Upper lobe of right lung (tissue), 1 donor: ENCODE measurements at regions not wholly inside any gene's neighbourhood (a gene's known extent, or its start where the extent isn't known, plus 50 kb on each side); places are given as distances from the start of the nearest gene placed in this dataset.

Experiments used
- ATAC-seq: fragments of 200-7000 bp; cut with Tn5 transposase; one replicate; pipeline ENCODE4 v1.9.1; 2020; ENCODE audit warnings: mild to moderate bottlenecking, moderate library complexity
- DNase-seq: peaks from one replicate; pipeline ENCODE4 v3.0.0-alpha.2; 2020
- H3K27ac ChIP-seq: fragments of 200-600 bp; one replicate; pipeline ENCODE4 v1.8.0; 2022
- H3K27me3 ChIP-seq: fragments of 200-600 bp; one replicate; pipeline ENCODE4 v1.8.0; 2022; ENCODE audit warnings: mild to moderate bottlenecking
- H3K36me3 ChIP-seq: fragments of 200-600 bp; one replicate; pipeline ENCODE4 v1.8.0; 2022
- H3K4me1 ChIP-seq: fragments of 200-600 bp; one replicate; pipeline ENCODE4 v1.8.0; 2022
- H3K4me3 ChIP-seq: fragments of 200-600 bp; one replicate; pipeline ENCODE4 v1.8.0; 2022; ENCODE audit warnings: mild to moderate bottlenecking
- H3K9me3 ChIP-seq: fragments of 200-600 bp; one replicate; pipeline ENCODE4 v1.8.0; 2022
- intact Hi-C: fragments of 100-400 bp; cut with DNase I; formaldehyde crosslinking; loops from one replicate; pipeline ENCODE4 v1.11.0; 2022
- TF ChIP-seq, protein P1 (sequence below): fragments of 200-600 bp; IDR thresholded peaks from one replicate; pipeline ENCODE4 v1.8.0; 2022; ENCODE audit warnings: antibody characterized with exemption
- donor health status: DM: no; HTN: yes; CAD: no; lungs with severe emphysema.

DNA sequence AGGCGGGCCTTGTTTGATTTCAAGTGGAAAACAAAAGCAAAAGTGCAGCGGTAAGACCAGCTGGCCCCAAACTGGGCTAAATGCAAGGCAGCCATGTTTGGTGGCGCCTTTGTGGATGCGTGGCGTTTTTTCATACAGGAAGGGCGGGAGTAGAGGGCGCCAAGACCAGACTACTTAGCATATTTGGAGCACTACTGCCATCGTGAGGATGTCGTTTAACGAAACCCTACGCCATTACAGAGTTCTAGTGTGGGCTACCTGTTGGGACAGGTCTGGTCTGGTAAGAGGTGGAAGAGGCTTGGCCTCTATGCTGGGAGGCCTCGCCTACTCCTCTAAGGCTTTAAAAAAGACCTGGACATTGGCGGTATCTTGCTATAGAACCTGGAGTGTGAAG is 230.7 kb upstream of the STK26 start:
- TF ChIP-seq, protein P1, sequence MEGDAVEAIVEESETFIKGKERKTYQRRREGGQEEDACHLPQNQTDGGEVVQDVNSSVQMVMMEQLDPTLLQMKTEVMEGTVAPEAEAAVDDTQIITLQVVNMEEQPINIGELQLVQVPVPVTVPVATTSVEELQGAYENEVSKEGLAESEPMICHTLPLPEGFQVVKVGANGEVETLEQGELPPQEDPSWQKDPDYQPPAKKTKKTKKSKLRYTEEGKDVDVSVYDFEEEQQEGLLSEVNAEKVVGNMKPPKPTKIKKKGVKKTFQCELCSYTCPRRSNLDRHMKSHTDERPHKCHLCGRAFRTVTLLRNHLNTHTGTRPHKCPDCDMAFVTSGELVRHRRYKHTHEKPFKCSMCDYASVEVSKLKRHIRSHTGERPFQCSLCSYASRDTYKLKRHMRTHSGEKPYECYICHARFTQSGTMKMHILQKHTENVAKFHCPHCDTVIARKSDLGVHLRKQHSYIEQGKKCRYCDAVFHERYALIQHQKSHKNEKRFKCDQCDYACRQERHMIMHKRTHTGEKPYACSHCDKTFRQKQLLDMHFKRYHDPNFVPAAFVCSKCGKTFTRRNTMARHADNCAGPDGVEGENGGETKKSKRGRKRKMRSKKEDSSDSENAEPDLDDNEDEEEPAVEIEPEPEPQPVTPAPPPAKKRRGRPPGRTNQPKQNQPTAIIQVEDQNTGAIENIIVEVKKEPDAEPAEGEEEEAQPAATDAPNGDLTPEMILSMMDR: no peak
- H3K27me3 ChIP-seq: no peaks in the 10 kb centered on the region
- H3K36me3 ChIP-seq: no peaks in the 10 kb centered on the region
- ATAC-seq (no peak), DNase-seq (no peak)
- intact Hi-C loops: no loop called here
- no peaks in the 10 kb centered on the region for H3K4me1 ChIP-seq
- no peaks in the 10 kb centered on the region for H3K9me3 ChIP-seq
- no peak overlapping the region for H3K4me3 ChIP-seq
- H3K27ac ChIP-seq: no peak overlapping the region

DNA sequence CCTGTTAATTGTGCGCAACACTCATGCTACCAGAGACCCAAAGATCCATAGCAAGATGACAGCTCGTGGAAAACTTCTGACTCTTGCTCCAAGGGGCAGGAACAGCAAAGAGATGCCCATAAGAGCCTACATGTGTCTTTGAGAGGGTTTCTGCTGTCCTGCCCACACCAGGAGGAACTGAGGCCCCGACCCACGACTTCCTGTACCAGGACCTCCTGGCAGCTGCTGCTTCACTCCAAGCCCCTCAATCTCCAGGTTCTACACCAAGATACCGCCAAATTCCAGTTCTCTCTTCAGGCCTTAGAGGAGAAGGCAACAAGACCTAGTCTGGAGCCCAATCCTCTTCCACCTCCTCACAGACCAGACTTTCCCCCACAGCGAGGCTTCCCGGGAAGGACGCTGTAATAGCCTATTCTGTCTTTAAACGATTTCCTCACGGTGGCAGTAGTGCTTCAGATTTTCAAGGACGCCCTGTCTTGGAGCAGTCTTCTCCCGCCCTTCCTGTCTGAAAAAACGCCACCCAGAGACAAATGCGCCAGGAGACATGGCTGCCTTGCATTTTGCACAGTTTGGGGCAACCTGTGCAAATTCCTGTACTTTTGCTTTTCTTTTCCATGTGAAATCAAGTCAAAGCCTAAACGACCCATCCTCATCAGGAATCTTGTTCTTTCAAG is 230.2 kb upstream of the STK26 start:
- intact Hi-C loops: no loop called here
- Histone ChIP-seq H3K9me3 (no peaks in the 10 kb centered on the region), H3K36me3 (no peaks in the 10 kb centered on the region), H3K27ac (no peak overlapping the region), H3K4me1 (no peaks in the 10 kb centered on the region), H3K27me3 (no peaks in the 10 kb centered on the region), H3K4me3 (no peak overlapping the region)
- DNase-seq (no peak), ATAC-seq (no peak)
- TF ChIP-seq, protein P1: no peak

DNA sequence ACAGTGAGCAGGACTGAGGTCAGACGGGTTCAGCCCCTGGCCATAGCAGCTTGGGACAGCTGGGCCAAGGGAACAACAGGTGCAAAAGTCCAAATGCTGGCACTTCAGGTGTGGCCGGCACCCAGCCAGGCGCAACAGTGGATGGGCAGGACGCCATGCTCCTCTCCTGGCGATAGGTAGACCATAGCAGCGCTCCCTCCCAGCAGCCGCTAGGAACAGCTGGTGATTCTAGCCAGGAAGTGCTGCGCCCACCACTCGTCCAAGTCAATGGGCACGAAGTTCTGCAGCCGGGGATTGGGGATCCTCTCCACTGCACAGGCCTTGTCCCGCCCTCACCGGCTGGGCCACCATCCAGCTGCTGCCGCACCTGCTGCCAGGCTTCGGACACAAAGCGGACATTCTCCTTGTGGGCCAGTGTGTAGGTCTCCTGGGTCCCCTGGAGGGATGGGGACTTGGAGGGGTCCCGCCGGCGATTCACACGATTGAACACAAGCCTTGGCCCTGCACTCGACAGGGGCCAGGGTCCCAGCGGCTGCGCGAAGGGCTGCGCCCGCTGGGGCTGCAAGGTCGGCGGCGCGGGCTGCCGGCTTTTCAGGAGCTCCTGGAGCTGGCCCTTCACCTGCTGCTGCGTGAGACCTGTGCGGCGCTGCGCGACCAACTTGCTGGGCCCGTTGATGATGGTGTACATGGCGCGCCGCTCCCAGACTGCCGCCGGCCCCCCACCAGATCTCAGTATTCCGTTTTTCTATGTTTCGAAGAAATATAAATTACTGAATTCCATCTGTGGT is 227.5 kb upstream of the STK26 start:
- DNase-seq: no peak
- no peak for ATAC-seq
- H3K27me3 ChIP-seq: no peaks in the 10 kb centered on the region
- H3K4me3 ChIP-seq: no peak overlapping the region
- no peaks in the 10 kb centered on the region for H3K36me3 ChIP-seq
- H3K9me3 ChIP-seq: no peaks in the 10 kb centered on the region
- no peaks in the 10 kb centered on the region for H3K4me1 ChIP-seq
- intact Hi-C loops: no loop called here
- H3K27ac ChIP-seq: no peak overlapping the region
- TF ChIP-seq, protein P1: no peak

DNA sequence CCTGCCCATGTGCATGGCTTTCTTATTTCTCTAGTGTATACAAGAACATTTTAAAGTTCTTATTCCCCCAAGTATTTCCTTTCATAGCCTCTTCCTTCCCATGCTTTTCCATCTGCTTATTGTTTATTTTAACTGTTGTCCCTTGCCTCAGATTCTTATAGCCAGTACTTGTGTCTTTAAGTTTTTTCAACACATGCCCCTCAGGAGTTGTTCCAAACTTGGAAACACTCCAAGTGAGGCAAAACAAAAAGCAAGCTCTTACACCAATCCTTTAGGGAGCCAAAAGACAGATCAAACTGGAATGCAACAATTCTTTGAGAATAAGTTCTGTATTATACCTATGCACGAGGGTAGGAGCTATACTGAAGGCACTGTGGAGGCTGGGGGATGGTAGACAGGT is 222.0 kb upstream of the STK26 start:
- DNase-seq (no peak), ATAC-seq (no peak)
- intact Hi-C loops: no loop called here
- Histone ChIP-seq H3K36me3 (no peaks in the 10 kb centered on the region), H3K4me1 (no peaks in the 10 kb centered on the region), H3K9me3 (no peaks in the 10 kb centered on the region), H3K27ac (no peak overlapping the region), H3K4me3 (no peak overlapping the region), H3K27me3 (no peaks in the 10 kb centered on the region)
- TF ChIP-seq, protein P1: no peak

DNA sequence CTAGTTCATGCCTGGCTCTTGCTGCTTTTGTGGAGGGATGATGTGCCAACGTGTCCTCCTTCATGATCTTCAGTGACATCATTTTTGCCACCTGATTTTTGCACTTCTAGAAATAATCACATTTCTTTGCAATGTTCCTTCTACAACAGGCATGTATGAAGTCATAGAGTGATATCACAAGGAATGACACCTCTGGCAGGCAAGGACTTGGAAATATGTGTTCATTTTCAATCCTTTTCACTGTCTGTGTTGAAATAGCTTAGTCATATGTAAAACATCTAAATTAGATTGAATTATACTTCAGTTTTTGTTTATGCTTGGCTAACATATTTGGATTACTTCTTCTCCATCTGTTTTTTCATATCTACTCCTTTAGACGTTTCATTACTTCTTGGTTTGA is 221.2 kb upstream of the STK26 start:
- H3K4me1 ChIP-seq: no peaks in the 10 kb centered on the region
- H3K9me3 ChIP-seq: no peaks in the 10 kb centered on the region
- ATAC-seq (no peak), DNase-seq (no peak)
- H3K27me3 ChIP-seq: no peaks in the 10 kb centered on the region
- H3K36me3 ChIP-seq: no peaks in the 10 kb centered on the region
- no peak overlapping the region for H3K4me3 ChIP-seq
- intact Hi-C loops: no loop called here
- TF ChIP-seq, protein P1: no peak
- no peak overlapping the region for H3K27ac ChIP-seq
